ENCODE measurements at regions not wholly inside any gene's neighbourhood (a gene's known extent, or its start where the extent isn't known, plus 50 kb on each side); places are given as distances from the start of the nearest gene placed in this dataset.

DNA sequence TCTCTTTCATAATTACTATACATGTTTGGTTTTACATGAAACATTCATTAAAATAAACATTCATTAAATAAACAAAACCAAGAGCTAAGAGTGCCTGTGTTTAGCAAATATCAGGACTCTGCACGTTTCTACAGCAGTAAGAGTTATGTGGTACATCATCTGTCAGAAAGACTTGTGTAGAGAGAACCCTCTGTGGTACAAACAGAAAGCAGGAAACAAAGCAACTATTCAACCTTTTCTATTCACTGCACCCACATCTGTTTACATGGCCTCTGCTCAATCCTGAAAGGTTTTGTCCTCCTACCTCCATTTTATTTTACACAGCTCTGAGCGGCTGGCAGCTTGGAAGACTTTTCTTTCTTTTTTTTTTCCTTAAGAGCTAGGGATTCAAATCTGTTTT lies 90.7 kb upstream of the PCDH18 start:
- TF ChIP-seq, protein P1, sequence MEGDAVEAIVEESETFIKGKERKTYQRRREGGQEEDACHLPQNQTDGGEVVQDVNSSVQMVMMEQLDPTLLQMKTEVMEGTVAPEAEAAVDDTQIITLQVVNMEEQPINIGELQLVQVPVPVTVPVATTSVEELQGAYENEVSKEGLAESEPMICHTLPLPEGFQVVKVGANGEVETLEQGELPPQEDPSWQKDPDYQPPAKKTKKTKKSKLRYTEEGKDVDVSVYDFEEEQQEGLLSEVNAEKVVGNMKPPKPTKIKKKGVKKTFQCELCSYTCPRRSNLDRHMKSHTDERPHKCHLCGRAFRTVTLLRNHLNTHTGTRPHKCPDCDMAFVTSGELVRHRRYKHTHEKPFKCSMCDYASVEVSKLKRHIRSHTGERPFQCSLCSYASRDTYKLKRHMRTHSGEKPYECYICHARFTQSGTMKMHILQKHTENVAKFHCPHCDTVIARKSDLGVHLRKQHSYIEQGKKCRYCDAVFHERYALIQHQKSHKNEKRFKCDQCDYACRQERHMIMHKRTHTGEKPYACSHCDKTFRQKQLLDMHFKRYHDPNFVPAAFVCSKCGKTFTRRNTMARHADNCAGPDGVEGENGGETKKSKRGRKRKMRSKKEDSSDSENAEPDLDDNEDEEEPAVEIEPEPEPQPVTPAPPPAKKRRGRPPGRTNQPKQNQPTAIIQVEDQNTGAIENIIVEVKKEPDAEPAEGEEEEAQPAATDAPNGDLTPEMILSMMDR (IDR thresholded peaks at IDR 0.05; ENCODE audit: borderline replicate concordance, extremely low read depth, low read length, poor library complexity, severe bottlenecking), result no peak
- TF ChIP-seq EZH2 (IDR thresholded peaks at IDR 0.05; ENCODE audit: borderline replicate concordance, low read depth, low read length, severe bottlenecking), result no peak
